ENCODE measurements at regions not wholly inside any gene's neighbourhood (a gene's known extent, or its start where the extent isn't known, plus 50 kb on each side); places are given as distances from the start of the nearest gene placed in this dataset.

GRCh38 chr5:32845171-32845570 lies 134.1 kb downstream of the NPR3 start:
- TF ChIP-seq CTCF (IDR thresholded peaks at IDR 0.05; ENCODE audit: low read depth, low read length) = no peak
- no peak for TF ChIP-seq EZH2phosphoT487 (IDR thresholded peaks at IDR 0.05; ENCODE audit: low read depth)
